ENCODE measurements at regions not wholly inside any gene's neighbourhood (a gene's known extent, or its start where the extent isn't known, plus 50 kb on each side); places are given as distances from the start of the nearest gene placed in this dataset.

GRCh38 chr10:130807721-130808120 is 503.8 kb downstream of the TCERG1L start:
- no peak for DNase-seq

- DNase-seq, result no peak
Observed at GRCh38 chr10:130808243-130808642, 503.3 kb downstream of the TCERG1L start.

- no peak for DNase-seq
Observed at GRCh38 chr10:130808686-130809085, 502.8 kb downstream of the TCERG1L start.

- DNase-seq, result no peak
Observed at GRCh38 chr10:130809181-130809580, 502.3 kb downstream of the TCERG1L start.

- DNase-seq, result no peak
Observed at GRCh38 chr10:130809761-130810515, 501.6 kb downstream of the TCERG1L start.

GRCh38 chr10:130810856-130811255 is 500.7 kb downstream of the TCERG1L start:
- DNase-seq, result no peak

- no peak for DNase-seq
Observed at GRCh38 chr10:130812381-130813148, 499.0 kb downstream of the TCERG1L start.

- no peak for DNase-seq
Observed at GRCh38 chr10:130814610-130815009, 496.9 kb downstream of the TCERG1L start.

- no peak for DNase-seq
Observed at GRCh38 chr10:130816116-130816901, 495.2 kb downstream of the TCERG1L start.

- DNase-seq, result no peak
Observed at GRCh38 chr10:130817046-130817624, 494.4 kb downstream of the TCERG1L start.

GRCh38 chr10:130817674-130818073 is 493.8 kb downstream of the TCERG1L start:
- no peak for DNase-seq

- DNase-seq, result no peak
Observed at GRCh38 chr10:130820880-130821482, 490.5 kb downstream of the TCERG1L start.

GRCh38 chr10:130824230-130825014 is 487.1 kb downstream of the TCERG1L start:
- no peak for DNase-seq

GRCh38 chr10:130833596-130833995 is 477.9 kb downstream of the TCERG1L start:
- DNase-seq, result no peak

GRCh38 chr10:130834170-130834569 is 477.4 kb downstream of the TCERG1L start:
- no peak for DNase-seq

- DNase-seq, result no peak
Observed at GRCh38 chr10:130834573-130834972, 476.9 kb downstream of the TCERG1L start.

- no peak for DNase-seq
Observed at GRCh38 chr10:130835068-130835467, 476.5 kb downstream of the TCERG1L start.

- no peak for DNase-seq
Observed at GRCh38 chr10:130836344-130836743, 475.2 kb downstream of the TCERG1L start.

GRCh38 chr10:130843051-130843653 is 468.4 kb downstream of the TCERG1L start:
- DNase-seq, result no peak

- DNase-seq, result no peak
Observed at GRCh38 chr10:130844310-130844709, 467.2 kb downstream of the TCERG1L start.

GRCh38 chr10:130847170-130847569 is 464.4 kb downstream of the TCERG1L start:
- no peak for DNase-seq

All from DMS53 (cell line).